Vagina (tissue), 2 donors: ENCODE measurements at regions not wholly inside any gene's neighbourhood (a gene's known extent, or its start where the extent isn't known, plus 50 kb on each side); places are given as distances from the start of the nearest gene placed in this dataset.

Source experiments
- POLR2A ChIP-seq, 2 donors: fragments of 450-650 bp; IDR thresholded peaks; one replicate each; pipeline ENCODE4 v1.6.1; 2017; ENCODE audit warnings: antibody characterized with exemption in 2 of 2, mild to moderate bottlenecking in 2 of 2, moderate library complexity in 2 of 2
- POLR2AphosphoS5 ChIP-seq, 2 donors: sonication (generic); formaldehyde crosslinking; IDR thresholded peaks; one replicate each; pipeline ENCODE4 v1.9.0; 2017; ENCODE audit warnings: antibody characterized with exemption in 2 of 2, mild to moderate bottlenecking in 2 of 2, low read depth in 1 of 2; ENCODE audit not compliant: insufficient read depth in 1 of 2
- TF ChIP-seq, protein P1 (sequence below), 3 experiments: fragments of 450-650 bp in 2 of 3; fragments of 200-600 bp in 1 of 3; sonication (generic) in 1 of 3; IDR thresholded peaks; one replicate each; pipeline ENCODE4 v1.5.1; 2017 to 2019; ENCODE audit warnings: antibody characterized with exemption in 3 of 3, mild to moderate bottlenecking in 2 of 3, moderate library complexity in 2 of 3

DNA sequence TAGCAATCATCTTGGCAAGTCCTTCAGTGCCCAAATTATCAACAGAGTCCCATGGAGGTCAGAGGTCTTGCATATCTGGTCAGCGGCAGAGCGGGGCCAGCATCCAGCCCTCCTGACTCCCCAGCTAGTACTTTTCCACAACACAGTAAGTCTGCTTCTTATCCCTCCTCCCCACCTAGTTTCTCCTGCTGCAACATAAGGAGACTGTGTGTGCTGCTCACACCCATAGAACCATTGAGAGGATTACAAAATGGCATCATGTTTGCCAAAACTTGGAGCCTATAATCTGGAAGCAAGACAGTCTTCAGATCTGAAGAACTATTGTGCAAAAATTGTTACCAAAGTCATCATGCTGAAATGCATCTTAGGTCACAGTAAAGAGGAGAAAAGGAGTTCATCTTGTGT, 125.8 kb upstream of the ZNF366 start:
- TF ChIP-seq, protein P1, sequence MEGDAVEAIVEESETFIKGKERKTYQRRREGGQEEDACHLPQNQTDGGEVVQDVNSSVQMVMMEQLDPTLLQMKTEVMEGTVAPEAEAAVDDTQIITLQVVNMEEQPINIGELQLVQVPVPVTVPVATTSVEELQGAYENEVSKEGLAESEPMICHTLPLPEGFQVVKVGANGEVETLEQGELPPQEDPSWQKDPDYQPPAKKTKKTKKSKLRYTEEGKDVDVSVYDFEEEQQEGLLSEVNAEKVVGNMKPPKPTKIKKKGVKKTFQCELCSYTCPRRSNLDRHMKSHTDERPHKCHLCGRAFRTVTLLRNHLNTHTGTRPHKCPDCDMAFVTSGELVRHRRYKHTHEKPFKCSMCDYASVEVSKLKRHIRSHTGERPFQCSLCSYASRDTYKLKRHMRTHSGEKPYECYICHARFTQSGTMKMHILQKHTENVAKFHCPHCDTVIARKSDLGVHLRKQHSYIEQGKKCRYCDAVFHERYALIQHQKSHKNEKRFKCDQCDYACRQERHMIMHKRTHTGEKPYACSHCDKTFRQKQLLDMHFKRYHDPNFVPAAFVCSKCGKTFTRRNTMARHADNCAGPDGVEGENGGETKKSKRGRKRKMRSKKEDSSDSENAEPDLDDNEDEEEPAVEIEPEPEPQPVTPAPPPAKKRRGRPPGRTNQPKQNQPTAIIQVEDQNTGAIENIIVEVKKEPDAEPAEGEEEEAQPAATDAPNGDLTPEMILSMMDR (IDR thresholded peaks at IDR 0.05), result no peak
- TF ChIP-seq POLR2A (IDR thresholded peaks at IDR 0.05) (no peak), POLR2AphosphoS5 (IDR thresholded peaks at IDR 0.05; ENCODE audit: insufficient read depth in 1 of 2, low read depth in 1 of 2) (no peak)
